ENCODE measurements at regions not wholly inside any gene's neighbourhood (a gene's known extent, or its start where the extent isn't known, plus 50 kb on each side); places are given as distances from the start of the nearest gene placed in this dataset.

DNA sequence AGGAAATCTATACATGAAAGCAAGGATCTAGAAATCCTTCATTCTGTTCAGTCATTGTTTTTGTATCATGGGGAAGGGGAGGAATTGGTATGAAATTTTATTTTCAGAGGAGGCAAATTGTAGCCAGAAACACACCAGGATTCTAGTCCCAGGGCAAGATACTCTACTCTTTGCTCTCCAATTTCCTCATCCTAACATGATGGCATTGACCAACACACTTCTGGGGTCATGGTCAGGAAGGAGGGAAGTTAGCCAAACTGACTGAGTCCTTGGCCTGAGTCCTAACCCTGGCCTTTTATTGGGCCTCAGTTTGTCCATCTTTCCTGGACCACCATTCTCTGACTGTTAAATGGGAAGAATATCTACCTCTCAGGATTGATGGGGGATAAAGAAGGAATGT is 65.5 kb downstream of the BBS10 start:
- in situ Hi-C loops (cut with HindIII; ENCODE audit: low pct_unique_long_range_greater_than_20kb, low sequenced_read_pairs) (no loop called here), intact Hi-C loops (cut with micrococcal nuclease; ENCODE audit: unreplicated experiment) (no loop called here)
- no peak for DNase-seq (ENCODE audit: low read depth, low spot score)
- H3K9me3 ChIP-seq (ENCODE audit: control insufficient read depth, insufficient read depth, low read depth, low read length), result no peaks in the 10 kb centered on the region
- no peak overlapping the region for H3K4me3 ChIP-seq (ENCODE audit: low read depth in 2 of 2, low read length in 2 of 2)
- H3K36me3 ChIP-seq (ENCODE audit: control insufficient read depth, insufficient read depth, low read length), result no peaks in the 10 kb centered on the region
- H3K27me3 ChIP-seq (ENCODE audit: control insufficient read depth, insufficient read depth, low read length), result no peaks in the 10 kb centered on the region
- BruUV-seq (replicated peaks), result no TSS peak
- POLR2A ChIA-PET, result no interaction called here
- no peak for TF ChIP-seq TCF7L2 (IDR thresholded peaks at IDR 0.05; ENCODE audit: low read depth, low read length)
- TF ChIP-seq, protein P1, sequence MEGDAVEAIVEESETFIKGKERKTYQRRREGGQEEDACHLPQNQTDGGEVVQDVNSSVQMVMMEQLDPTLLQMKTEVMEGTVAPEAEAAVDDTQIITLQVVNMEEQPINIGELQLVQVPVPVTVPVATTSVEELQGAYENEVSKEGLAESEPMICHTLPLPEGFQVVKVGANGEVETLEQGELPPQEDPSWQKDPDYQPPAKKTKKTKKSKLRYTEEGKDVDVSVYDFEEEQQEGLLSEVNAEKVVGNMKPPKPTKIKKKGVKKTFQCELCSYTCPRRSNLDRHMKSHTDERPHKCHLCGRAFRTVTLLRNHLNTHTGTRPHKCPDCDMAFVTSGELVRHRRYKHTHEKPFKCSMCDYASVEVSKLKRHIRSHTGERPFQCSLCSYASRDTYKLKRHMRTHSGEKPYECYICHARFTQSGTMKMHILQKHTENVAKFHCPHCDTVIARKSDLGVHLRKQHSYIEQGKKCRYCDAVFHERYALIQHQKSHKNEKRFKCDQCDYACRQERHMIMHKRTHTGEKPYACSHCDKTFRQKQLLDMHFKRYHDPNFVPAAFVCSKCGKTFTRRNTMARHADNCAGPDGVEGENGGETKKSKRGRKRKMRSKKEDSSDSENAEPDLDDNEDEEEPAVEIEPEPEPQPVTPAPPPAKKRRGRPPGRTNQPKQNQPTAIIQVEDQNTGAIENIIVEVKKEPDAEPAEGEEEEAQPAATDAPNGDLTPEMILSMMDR (IDR thresholded peaks at IDR 0.05), result no peak
- no peak for TF ChIP-seq SIN3A (IDR thresholded peaks at IDR 0.05; ENCODE audit: borderline replicate concordance, insufficient read depth, low read depth, low read length)
- TF ChIP-seq, protein P2, sequence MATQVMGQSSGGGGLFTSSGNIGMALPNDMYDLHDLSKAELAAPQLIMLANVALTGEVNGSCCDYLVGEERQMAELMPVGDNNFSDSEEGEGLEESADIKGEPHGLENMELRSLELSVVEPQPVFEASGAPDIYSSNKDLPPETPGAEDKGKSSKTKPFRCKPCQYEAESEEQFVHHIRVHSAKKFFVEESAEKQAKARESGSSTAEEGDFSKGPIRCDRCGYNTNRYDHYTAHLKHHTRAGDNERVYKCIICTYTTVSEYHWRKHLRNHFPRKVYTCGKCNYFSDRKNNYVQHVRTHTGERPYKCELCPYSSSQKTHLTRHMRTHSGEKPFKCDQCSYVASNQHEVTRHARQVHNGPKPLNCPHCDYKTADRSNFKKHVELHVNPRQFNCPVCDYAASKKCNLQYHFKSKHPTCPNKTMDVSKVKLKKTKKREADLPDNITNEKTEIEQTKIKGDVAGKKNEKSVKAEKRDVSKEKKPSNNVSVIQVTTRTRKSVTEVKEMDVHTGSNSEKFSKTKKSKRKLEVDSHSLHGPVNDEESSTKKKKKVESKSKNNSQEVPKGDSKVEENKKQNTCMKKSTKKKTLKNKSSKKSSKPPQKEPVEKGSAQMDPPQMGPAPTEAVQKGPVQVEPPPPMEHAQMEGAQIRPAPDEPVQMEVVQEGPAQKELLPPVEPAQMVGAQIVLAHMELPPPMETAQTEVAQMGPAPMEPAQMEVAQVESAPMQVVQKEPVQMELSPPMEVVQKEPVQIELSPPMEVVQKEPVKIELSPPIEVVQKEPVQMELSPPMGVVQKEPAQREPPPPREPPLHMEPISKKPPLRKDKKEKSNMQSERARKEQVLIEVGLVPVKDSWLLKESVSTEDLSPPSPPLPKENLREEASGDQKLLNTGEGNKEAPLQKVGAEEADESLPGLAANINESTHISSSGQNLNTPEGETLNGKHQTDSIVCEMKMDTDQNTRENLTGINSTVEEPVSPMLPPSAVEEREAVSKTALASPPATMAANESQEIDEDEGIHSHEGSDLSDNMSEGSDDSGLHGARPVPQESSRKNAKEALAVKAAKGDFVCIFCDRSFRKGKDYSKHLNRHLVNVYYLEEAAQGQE (IDR thresholded peaks at IDR 0.05; ENCODE audit: insufficient read depth in 1 of 2, low read depth in 2 of 2, low read length in 1 of 2), result no peak
- TF ChIP-seq POLR2AphosphoS5 (IDR thresholded peaks at IDR 0.05; ENCODE audit: low read depth, low read length), result no peak
- no peak overlapping the region for H3K27ac ChIP-seq (ENCODE audit: low read length)
- no peak for ATAC-seq
- CTCF ChIA-PET, result no interaction called here
- H3K4me1 ChIP-seq (ENCODE audit: control insufficient read depth, insufficient read depth, low read length), result no peaks in the 10 kb centered on the region

DNA sequence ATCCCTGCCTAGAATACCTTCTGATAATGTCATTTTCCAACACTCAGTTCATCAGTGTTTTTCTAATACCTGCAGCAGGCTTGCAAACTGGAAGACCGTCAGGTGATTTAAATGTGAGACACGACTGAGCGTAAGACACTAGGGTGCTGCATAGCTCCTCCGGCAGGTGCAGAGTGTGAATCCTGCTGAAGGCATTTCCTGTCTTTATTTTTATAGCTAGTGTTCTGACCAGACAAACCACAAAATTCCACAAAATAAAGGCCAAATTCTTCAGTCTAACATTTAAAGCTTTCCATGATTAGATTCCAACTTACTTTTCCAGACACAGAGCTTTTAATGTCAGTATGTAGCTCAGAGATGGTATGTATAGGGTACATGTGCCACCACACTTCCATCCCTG is 70.7 kb downstream of the BBS10 start:
- H3K27ac ChIP-seq (ENCODE audit: low read length), result no peak overlapping the region
- no peaks in the 10 kb centered on the region for H3K27me3 ChIP-seq (ENCODE audit: control insufficient read depth, insufficient read depth, low read length)
- CTCF ChIA-PET, result no interaction called here
- intact Hi-C loops (cut with micrococcal nuclease; ENCODE audit: unreplicated experiment), result no loop called here
- TF ChIP-seq, protein P1 (IDR thresholded peaks at IDR 0.05), result no peak
- no peak for TF ChIP-seq SIN3A (IDR thresholded peaks at IDR 0.05; ENCODE audit: borderline replicate concordance, insufficient read depth, low read depth, low read length)
- no peak for TF ChIP-seq TCF7L2 (IDR thresholded peaks at IDR 0.05; ENCODE audit: low read depth, low read length)
- TF ChIP-seq, protein P2 (IDR thresholded peaks at IDR 0.05; ENCODE audit: insufficient read depth in 1 of 2, low read depth in 2 of 2, low read length in 1 of 2), result no peak
- TF ChIP-seq POLR2AphosphoS5 (IDR thresholded peaks at IDR 0.05; ENCODE audit: low read depth, low read length), result no peak
- no peak for DNase-seq (ENCODE audit: low read depth, low spot score)
- no peaks in the 10 kb centered on the region for H3K36me3 ChIP-seq (ENCODE audit: control insufficient read depth, insufficient read depth, low read length)
- ATAC-seq, result no peak
- H3K4me3 ChIP-seq (ENCODE audit: low read depth in 2 of 2, low read length in 2 of 2), result no peak overlapping the region
- POLR2A ChIA-PET, result interaction anchor here (0.6 kb wide), 1 partner anchor 16 kb away, joined by 3 read pairs; no protein-coding TSS in a partner anchor
- in situ Hi-C loops (cut with HindIII; ENCODE audit: low pct_unique_long_range_greater_than_20kb, low sequenced_read_pairs), result no loop called here
- BruUV-seq (replicated peaks), result no TSS peak
- no peaks in the 10 kb centered on the region for H3K9me3 ChIP-seq (ENCODE audit: control insufficient read depth, insufficient read depth, low read depth, low read length)
- no peaks in the 10 kb centered on the region for H3K4me1 ChIP-seq (ENCODE audit: control insufficient read depth, insufficient read depth, low read length)

Data from Panc1 (cell line).